ENCODE measurements at regions not wholly inside any gene's neighbourhood (a gene's known extent, or its start where the extent isn't known, plus 50 kb on each side); places are given as distances from the start of the nearest gene placed in this dataset.

GRCh38 chr3:187952849-187953248 is 201.1 kb upstream of the LPP start:
- H4K20me1 ChIP-seq (ENCODE audit: control insufficient read depth, insufficient read depth), result no peaks in the 10 kb centered on the region
- DNase-seq (ENCODE audit: low read depth, low spot score) (no peak), ATAC-seq (no peak), FAIRE-seq (no peak)
- no peaks in the 10 kb centered on the region; the same call in 2 of the 3 replicates for H3K9me3 ChIP-seq (replicated peaks; ENCODE audit: control insufficient read depth, insufficient read depth, low read length)
- no TSS peak for BruUV-seq (replicated peaks)
- 52% methylated on average over 4 of the region's 4 CpGs for WGBS (ENCODE audit: insufficient coverage, insufficient replicate concordance, low lambda C conversion rate, missing lambda C conversion rate)
- SMC1A ChIA-PET (ENCODE audit: uncharacterized antibody, unreplicated experiment), result interaction anchor here (3.7 kb wide), 1 partner anchor 11 kb away, joined by 22 read pairs; no protein-coding TSS in a partner anchor
- no peak for TF ChIP-seq MEF2A (IDR thresholded peaks at IDR 0.05; ENCODE audit: insufficient read depth, low read depth, low read length)
- no peak for TF ChIP-seq NR2C1 (IDR thresholded peaks at IDR 0.05)
- TF ChIP-seq, protein P1, sequence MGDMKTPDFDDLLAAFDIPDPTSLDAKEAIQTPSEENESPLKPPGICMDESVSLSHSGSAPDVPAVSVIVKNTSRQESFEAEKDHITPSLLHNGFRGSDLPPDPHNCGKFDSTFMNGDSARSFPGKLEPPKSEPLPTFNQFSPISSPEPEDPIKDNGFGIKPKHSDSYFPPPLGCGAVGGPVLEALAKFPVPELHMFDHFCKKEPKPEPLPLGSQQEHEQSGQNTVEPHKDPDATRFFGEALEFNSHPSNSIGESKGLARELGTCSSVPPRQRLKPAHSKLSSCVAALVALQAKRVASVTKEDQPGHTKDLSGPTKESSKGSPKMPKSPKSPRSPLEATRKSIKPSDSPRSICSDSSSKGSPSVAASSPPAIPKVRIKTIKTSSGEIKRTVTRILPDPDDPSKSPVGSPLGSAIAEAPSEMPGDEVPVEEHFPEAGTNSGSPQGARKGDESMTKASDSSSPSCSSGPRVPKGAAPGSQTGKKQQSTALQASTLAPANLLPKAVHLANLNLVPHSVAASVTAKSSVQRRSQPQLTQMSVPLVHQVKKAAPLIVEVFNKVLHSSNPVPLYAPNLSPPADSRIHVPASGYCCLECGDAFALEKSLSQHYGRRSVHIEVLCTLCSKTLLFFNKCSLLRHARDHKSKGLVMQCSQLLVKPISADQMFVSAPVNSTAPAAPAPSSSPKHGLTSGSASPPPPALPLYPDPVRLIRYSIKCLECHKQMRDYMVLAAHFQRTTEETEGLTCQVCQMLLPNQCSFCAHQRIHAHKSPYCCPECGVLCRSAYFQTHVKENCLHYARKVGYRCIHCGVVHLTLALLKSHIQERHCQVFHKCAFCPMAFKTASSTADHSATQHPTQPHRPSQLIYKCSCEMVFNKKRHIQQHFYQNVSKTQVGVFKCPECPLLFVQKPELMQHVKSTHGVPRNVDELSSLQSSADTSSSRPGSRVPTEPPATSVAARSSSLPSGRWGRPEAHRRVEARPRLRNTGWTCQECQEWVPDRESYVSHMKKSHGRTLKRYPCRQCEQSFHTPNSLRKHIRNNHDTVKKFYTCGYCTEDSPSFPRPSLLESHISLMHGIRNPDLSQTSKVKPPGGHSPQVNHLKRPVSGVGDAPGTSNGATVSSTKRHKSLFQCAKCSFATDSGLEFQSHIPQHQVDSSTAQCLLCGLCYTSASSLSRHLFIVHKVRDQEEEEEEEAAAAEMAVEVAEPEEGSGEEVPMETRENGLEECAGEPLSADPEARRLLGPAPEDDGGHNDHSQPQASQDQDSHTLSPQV (IDR thresholded peaks at IDR 0.05), result no peak
- TF ChIP-seq CEBPB (IDR thresholded peaks at IDR 0.05; ENCODE audit: borderline replicate concordance in 1 of 2, low read depth in 2 of 2, low read length in 2 of 2), result no peak
- TF ChIP-seq CREB1 (IDR thresholded peaks at IDR 0.05; ENCODE audit: low read depth), result no peak
- TF ChIP-seq ZBTB11 (CRISPR knock-in tag; IDR thresholded peaks at IDR 0.05), result no peak
- TF ChIP-seq NR2C2 (IDR thresholded peaks at IDR 0.05; ENCODE audit: borderline replicate concordance, control insufficient read depth, insufficient read length, low read depth), result no peak
- TF ChIP-seq, protein P2, sequence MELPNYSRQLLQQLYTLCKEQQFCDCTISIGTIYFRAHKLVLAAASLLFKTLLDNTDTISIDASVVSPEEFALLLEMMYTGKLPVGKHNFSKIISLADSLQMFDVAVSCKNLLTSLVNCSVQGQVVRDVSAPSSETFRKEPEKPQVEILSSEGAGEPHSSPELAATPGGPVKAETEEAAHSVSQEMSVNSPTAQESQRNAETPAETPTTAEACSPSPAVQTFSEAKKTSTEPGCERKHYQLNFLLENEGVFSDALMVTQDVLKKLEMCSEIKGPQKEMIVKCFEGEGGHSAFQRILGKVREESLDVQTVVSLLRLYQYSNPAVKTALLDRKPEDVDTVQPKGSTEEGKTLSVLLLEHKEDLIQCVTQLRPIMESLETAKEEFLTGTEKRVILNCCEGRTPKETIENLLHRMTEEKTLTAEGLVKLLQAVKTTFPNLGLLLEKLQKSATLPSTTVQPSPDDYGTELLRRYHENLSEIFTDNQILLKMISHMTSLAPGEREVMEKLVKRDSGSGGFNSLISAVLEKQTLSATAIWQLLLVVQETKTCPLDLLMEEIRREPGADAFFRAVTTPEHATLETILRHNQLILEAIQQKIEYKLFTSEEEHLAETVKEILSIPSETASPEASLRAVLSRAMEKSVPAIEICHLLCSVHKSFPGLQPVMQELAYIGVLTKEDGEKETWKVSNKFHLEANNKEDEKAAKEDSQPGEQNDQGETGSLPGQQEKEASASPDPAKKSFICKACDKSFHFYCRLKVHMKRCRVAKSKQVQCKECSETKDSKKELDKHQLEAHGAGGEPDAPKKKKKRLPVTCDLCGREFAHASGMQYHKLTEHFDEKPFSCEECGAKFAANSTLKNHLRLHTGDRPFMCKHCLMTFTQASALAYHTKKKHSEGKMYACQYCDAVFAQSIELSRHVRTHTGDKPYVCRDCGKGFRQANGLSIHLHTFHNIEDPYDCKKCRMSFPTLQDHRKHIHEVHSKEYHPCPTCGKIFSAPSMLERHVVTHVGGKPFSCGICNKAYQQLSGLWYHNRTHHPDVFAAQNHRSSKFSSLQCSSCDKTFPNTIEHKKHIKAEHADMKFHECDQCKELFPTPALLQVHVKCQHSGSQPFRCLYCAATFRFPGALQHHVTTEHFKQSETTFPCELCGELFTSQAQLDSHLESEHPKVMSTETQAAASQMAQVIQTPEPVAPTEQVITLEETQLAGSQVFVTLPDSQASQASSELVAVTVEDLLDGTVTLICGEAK (IDR thresholded peaks at IDR 0.05; ENCODE audit: borderline replicate concordance), result no peak
- RAD21 ChIA-PET (ENCODE audit: unreplicated experiment), result no interaction called here
- CTCF ChIA-PET, result interaction anchor here (0.8 to 1.5 kb wide), 2 partner anchors 13 to 205 kb away, joined by 3 to 4 read pairs; no protein-coding TSS in a partner anchor
- POLR2A ChIA-PET, result no interaction called here
- no peak overlapping the region for H3K4me2 ChIP-seq (ENCODE audit: control insufficient read depth, insufficient read depth)
- intact Hi-C loops (cut with micrococcal nuclease; ENCODE audit: unreplicated experiment), result no loop called here
- no peaks in the 10 kb centered on the region for H3K36me3 ChIP-seq (ENCODE audit: control insufficient read depth in 2 of 2, insufficient read depth in 2 of 2, low read length in 1 of 2)
- no peak overlapping the region for H2AFZ ChIP-seq (ENCODE audit: control insufficient read depth, low read depth, low read length)
- H3K9ac ChIP-seq (ENCODE audit: control insufficient read depth, insufficient read depth, low read length), result no peak overlapping the region
- H3K27ac ChIP-seq (ENCODE audit: control insufficient read depth, insufficient read depth), result no peak overlapping the region
- peaks cover 2 to 12% of the 10 kb centered on the region in 2 experiments for H3K27me3 ChIP-seq (replicated peaks in 1 of 2; ENCODE audit: control insufficient read depth in 2 of 2, insufficient read depth in 2 of 2, low read length in 1 of 2)
- no peak overlapping the region for H3K4me3 ChIP-seq
- in situ Hi-C loops (cut with MboI), result no loop called here
- H3K4me1 ChIP-seq (ENCODE audit: control insufficient read depth, insufficient read depth, low read length), result no peaks in the 10 kb centered on the region
- no peaks in the 10 kb centered on the region for H3K79me2 ChIP-seq (ENCODE audit: control insufficient read depth, insufficient read depth, low read length)
